ENCODE measurements at regions not wholly inside any gene's neighbourhood (a gene's known extent, or its start where the extent isn't known, plus 50 kb on each side); places are given as distances from the start of the nearest gene placed in this dataset.

GRCh38 chr1:4088676-4089075 is 188.6 kb upstream of the C1orf174 start:
- TF ChIP-seq POLR2A (IDR thresholded peaks at IDR 0.05) (no peak), CTCF (IDR thresholded peaks at IDR 0.05) (no peak)
